MCF 10A (cell line): ENCODE measurements at regions not wholly inside any gene's neighbourhood (a gene's known extent, or its start where the extent isn't known, plus 50 kb on each side); places are given as distances from the start of the nearest gene placed in this dataset.

Experiments used
- BruUV-seq: library from RNA; stranded (reverse); fragments of 400-500 nt; replicated peaks from 2 replicates; lab custom pipeline; 2021; lab: Mats Ljungman, UMichigan
- CTCF ChIA-PET: fragments of 300-600 bp; sonication (Branson Sonifier 250); formaldehyde crosslinking; extraction: SDS; loops from one replicate; lab custom pipeline; 2021; ENCODE audit warnings: antibody characterized with exemption, inconsistent platforms; lab: Yijun Ruan, JAX
- POLR2A ChIA-PET: fragments of 300-600, 350-650 bp; sonication (Branson Sonifier 250); formaldehyde crosslinking; extraction: SDS; loops from one replicate; lab custom pipeline; 2020; ENCODE audit warnings: antibody characterized with exemption, inconsistent platforms; lab: Yijun Ruan, JAX
- DNase-seq: peaks from one replicate; pipeline ENCODE4 v3.0.0-alpha.2; 2018; ENCODE audit not compliant: unreplicated experiment
- H3K27ac Mint-ChIP-seq: one replicate; pipeline ENCODE4 v1.8.0; 2022; ENCODE audit warnings: mild to moderate bottlenecking, low read depth, mixed read lengths; ENCODE audit not compliant: unreplicated experiment
- H3K27me3 Mint-ChIP-seq: one replicate; pipeline ENCODE4 v1.8.0; 2022; ENCODE audit warnings: mixed read lengths; ENCODE audit not compliant: insufficient read depth, unreplicated experiment
- H3K36me3 Mint-ChIP-seq: one replicate; pipeline ENCODE4 v1.8.0; 2022; ENCODE audit warnings: mild to moderate bottlenecking, moderate library complexity, mixed read lengths; ENCODE audit not compliant: insufficient read depth, unreplicated experiment
- H3K4me1 Mint-ChIP-seq: one replicate; pipeline ENCODE4 v1.8.0; 2022; ENCODE audit warnings: mixed read lengths; ENCODE audit not compliant: insufficient read depth, unreplicated experiment
- H3K4me3 Mint-ChIP-seq: one replicate; pipeline ENCODE4 v1.8.0; 2022; ENCODE audit warnings: mild to moderate bottlenecking, moderate library complexity, mixed read lengths; ENCODE audit not compliant: unreplicated experiment
- H3K9me3 Mint-ChIP-seq: one replicate; pipeline ENCODE4 v1.8.0; 2022; ENCODE audit warnings: mixed read lengths; ENCODE audit not compliant: unreplicated experiment
- intact Hi-C: fragments of 100-400 bp; cut with micrococcal nuclease; formaldehyde crosslinking; loops from 2 replicates; pipeline ENCODE4 v1.14.1; 2022
- TF ChIP-seq, protein P1 (sequence below): fragments of 200-600 bp; IDR thresholded peaks from one replicate; pipeline ENCODE4 v1.8.0; 2022; ENCODE audit warnings: antibody characterized with exemption, mild to moderate bottlenecking; ENCODE audit not compliant: unreplicated experiment

GRCh38 chr17:14772776-14773175 is 471.9 kb downstream of the HS3ST3B1 start:
- CTCF ChIA-PET, result interaction anchor here (0.7 kb wide), 1 partner anchor 29 kb away, joined by 3 read pairs; no protein-coding TSS in a partner anchor
- no TSS peak for BruUV-seq
- Mint-ChIP-seq H3K4me3 (no peak overlapping the region), H3K27me3 (no peaks in the 10 kb centered on the region), H3K36me3 (peaks cover 4% of the 10 kb centered on the region), H3K27ac (no peak overlapping the region), H3K4me1 (peaks cover 23% of the 10 kb centered on the region), H3K9me3 (peaks cover 11% of the 10 kb centered on the region)
- TF ChIP-seq, protein P1, sequence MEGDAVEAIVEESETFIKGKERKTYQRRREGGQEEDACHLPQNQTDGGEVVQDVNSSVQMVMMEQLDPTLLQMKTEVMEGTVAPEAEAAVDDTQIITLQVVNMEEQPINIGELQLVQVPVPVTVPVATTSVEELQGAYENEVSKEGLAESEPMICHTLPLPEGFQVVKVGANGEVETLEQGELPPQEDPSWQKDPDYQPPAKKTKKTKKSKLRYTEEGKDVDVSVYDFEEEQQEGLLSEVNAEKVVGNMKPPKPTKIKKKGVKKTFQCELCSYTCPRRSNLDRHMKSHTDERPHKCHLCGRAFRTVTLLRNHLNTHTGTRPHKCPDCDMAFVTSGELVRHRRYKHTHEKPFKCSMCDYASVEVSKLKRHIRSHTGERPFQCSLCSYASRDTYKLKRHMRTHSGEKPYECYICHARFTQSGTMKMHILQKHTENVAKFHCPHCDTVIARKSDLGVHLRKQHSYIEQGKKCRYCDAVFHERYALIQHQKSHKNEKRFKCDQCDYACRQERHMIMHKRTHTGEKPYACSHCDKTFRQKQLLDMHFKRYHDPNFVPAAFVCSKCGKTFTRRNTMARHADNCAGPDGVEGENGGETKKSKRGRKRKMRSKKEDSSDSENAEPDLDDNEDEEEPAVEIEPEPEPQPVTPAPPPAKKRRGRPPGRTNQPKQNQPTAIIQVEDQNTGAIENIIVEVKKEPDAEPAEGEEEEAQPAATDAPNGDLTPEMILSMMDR, result no peak
- intact Hi-C loops, result no loop called here
- DNase-seq, result no peak
- POLR2A ChIA-PET, result no interaction called here

DNA sequence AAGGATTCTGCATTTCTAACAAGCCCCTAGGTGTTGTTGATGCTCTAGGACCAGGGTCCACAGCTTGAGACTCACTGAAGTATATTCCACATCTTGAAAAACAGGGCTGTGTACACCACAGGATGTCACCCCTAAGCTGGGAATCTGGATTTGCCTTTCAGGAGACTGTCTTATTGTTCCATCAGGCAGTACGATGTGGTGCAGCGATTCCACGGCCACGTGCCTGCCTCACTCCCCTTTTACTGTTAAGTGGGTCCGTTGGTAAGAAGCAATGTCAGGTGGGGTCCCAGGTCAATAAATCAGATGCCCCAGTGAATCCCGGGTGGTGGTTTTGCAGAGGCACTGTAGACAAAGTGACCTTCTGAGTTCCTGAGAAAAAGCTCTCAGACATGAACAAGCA is 470.7 kb downstream of the HS3ST3B1 start:
- H3K4me1 Mint-ChIP-seq, result peaks cover 12% of the 10 kb centered on the region
- ChIA-PET POLR2A (no interaction called here), CTCF (interaction anchor here (0.7 kb wide), 1 partner anchor 12 kb away, joined by 3 read pairs; no protein-coding TSS in a partner anchor)
- no peak overlapping the region for H3K27ac Mint-ChIP-seq
- H3K9me3 Mint-ChIP-seq, result peaks cover 11% of the 10 kb centered on the region
- intact Hi-C loops, result no loop called here
- no peak overlapping the region for H3K4me3 Mint-ChIP-seq
- no TSS peak for BruUV-seq
- DNase-seq, result no peak
- H3K27me3 Mint-ChIP-seq, result no peaks in the 10 kb centered on the region
- TF ChIP-seq, protein P1, result no peak
- H3K36me3 Mint-ChIP-seq, result no peaks in the 10 kb centered on the region

GRCh38 chr17:14768923-14769322 is 468.0 kb downstream of the HS3ST3B1 start:
- TF ChIP-seq, protein P1, result no peak
- Mint-ChIP-seq H3K36me3 (no peaks in the 10 kb centered on the region), H3K4me1 (no peaks in the 10 kb centered on the region), H3K27me3 (no peaks in the 10 kb centered on the region), H3K9me3 (peaks cover 4% of the 10 kb centered on the region), H3K4me3 (no peak overlapping the region), H3K27ac (no peak overlapping the region)
- intact Hi-C loops, result no loop called here
- POLR2A ChIA-PET, result no interaction called here
- CTCF ChIA-PET, result no interaction called here
- BruUV-seq, result no TSS peak
- peak; percentile 14 for DNase-seq

DNA sequence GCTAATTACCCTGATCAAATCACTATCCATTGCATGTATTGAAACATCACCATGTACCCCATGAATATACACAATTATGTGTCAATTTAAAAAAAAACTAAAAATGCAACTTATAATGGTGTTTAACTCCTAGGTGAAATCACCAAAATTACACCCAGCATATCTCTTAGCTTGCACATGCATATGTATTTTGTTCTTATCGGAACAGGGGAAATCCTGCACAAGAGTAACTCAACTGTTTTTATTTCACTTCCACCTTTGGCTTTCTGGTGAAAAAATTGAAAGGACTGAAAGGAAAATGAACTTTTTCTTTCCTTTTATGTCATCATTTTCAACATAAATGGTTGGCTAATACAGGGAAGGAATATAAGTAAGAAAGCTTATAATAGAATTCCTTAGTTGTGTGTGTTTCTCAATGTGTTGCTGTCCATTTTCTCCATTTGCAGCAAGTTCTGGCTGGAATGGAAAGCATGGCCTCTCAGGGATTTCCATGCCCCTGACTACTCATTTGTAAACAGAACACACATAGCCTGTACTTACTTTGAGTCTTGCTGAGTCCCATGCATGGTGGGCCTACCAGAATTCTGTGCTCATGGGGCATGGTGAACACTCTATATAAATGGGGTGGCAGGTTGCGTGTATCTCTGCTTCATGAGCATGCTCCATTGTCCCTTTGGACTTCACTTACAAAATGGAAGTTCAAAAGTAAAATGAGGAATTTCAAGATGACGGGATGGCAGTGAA is 462.0 kb downstream of the HS3ST3B1 start:
- TF ChIP-seq, protein P1, result no peak
- no peak overlapping the region for H3K4me3 Mint-ChIP-seq
- CTCF ChIA-PET, result no interaction called here
- no peaks in the 10 kb centered on the region for H3K9me3 Mint-ChIP-seq
- POLR2A ChIA-PET, result interaction anchor here (0.6 kb wide), 1 partner anchor 1731 kb away, joined by 3 read pairs; no protein-coding TSS in a partner anchor
- intact Hi-C loops, result no loop called here
- H3K4me1 Mint-ChIP-seq, result no peaks in the 10 kb centered on the region
- no peak overlapping the region for H3K27ac Mint-ChIP-seq
- no TSS peak for BruUV-seq
- no peaks in the 10 kb centered on the region for H3K36me3 Mint-ChIP-seq
- no peaks in the 10 kb centered on the region for H3K27me3 Mint-ChIP-seq
- no peak for DNase-seq
